Effector CD4-positive, alpha-beta T cell (primary cell): ENCODE measurements at regions not wholly inside any gene's neighbourhood (a gene's known extent, or its start where the extent isn't known, plus 50 kb on each side); places are given as distances from the start of the nearest gene placed in this dataset.
"Not testable (repeated sequence)": the region's sequence is repeated elsewhere in the genome, so short reads cannot be mapped to it uniquely, and the experiment has no call there.

ENCODE experiments used
- DNase-seq: peaks from one replicate; pipeline ENCODE4 v3.0.0-alpha.2; 2020

DNA sequence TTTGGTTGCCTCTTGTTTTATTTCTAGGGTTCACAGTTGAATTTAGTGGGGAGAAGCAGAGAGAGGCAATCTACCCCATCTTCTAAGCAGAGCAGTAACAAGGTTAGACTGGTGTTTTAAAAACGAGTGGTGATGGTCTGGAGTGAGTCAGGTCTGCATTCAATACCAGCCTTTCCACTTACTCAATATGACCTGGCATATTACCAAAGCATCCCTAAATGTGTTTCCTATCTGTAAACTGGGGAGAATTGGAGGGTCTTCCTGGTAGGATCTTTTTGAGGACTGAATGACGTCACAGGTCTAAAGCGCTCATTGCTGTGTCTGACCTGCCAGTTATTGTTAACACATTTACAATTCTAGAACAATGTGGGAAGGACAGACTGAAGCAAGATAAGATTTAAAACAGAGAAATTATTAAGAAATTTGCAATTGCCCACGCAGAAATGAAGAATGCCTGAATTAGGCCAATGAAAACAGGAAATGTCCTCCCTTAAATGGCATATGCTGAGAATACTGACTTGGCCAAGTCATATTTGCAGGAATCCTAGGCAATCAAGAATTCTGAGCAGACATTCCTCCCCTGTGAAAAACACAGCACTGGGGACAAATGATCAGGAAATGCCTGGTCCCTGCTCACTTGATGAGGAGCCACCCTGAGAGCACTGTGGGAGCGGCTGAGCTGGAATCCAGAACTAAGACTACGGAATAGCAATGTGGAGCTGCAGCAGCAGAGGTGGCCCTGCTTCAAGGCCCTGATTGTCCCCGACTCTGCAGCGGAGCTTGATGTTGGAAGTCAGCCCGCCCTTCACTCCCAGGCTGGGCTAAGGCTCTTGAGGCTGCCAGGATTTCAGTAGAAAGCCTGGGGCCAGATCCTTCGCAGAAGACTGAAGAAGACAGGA is 184.5 kb upstream of the CXCL12 start:
- no peak for DNase-seq

DNA sequence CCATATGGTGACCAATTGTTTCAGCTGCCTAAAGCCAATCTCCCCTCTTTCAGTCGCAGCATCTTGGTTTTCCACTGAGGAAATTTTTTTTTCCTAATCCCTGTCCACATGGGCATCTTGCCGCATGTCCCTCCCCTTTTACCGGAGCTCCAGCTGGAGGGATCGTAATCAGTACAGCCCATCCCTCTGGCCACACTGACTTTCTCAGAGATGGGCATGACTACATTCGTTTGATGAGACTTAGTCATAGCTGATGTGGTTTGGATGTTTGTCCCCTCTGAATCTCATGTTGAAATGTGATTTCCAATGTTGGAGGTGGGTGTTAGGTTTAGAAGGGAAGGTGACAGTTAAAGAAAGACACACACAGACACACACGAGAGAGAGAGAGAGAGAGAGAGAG is 186.8 kb upstream of the CXCL12 start:
- no peak for DNase-seq

DNA sequence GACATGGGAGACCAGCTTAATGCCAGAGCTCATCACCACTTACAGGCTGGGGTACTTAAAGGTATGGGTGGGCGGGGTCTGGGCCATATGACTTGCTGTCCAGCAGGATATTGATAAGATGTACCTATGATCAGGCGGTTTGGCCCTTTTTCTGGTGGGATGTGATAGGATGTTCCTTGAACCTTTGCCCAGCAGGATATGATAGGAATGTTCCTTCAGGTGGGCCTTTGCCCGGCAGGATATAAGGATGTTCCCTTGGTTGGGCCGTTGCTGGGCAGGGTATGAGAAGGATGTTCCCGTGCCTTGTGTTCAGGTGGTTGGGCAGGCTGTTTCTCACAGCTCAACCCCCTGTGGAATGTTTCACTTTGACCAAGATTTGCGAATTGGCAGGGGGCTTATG is 187.2 kb upstream of the CXCL12 start:
- DNase-seq = no peak

DNA sequence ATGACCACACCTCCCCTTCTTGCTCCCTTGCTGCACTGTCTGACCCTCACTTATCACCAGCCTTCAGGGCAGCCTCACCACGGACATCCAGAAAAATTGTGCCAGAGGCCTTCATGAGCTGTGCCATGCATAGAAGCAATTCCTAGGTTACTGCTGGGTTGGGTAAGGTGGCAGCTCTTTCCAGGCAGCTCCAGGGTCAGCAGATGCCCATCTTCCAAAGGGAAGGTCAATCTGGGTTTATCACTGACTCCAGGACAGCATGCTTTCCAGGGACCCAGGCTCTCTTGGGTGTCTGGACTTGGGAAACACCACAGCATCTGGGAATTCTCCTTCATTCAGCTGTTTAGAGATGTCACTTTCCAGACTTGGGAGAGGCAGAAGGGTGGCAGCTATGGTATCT is 188.9 kb upstream of the CXCL12 start:
- no peak for DNase-seq

DNA sequence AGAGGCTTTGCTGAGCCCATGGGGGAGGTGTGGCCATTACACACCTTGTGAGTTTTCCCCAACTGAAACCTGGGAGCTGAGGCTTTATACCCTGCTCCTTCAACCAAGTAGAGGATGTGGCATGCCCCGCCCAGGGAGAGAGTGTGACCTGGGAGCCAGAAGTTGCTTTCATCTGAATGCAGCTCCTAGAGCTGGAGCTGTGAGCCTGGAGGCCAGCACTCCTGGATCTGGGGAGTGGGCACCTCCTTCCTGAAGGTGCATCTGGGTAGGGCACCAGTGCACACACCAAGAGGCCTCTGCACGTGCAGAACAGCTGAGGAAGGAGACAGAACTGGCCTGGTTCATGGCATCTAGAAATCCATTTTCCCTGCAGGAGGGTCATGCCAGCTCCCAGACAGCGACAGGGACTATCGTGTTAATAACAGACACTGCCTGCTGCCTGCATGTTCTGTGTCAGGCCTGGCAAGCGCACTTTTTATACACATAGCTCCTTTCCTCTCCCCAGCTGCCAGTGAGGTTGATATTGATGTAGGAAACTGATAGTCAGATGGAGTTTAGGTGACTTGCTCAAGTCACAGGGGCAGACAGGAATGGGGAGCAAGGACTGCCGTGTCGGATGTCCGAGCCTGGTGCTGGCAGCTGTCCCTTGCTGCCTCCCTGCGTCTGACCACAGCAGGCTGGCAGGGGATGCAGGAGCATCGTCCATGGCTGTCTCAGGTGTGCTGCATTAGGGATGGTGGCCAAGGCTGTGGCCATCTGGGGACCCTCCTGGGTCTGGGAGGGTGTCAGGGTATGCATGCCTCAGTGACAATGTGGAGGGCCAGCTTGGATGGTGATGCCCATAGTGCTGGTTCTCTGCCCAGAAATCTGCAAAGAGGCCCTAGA is 189.9 kb upstream of the CXCL12 start:
- no peak for DNase-seq

GRCh38 chr10:44575601-44576380 is 190.9 kb upstream of the CXCL12 start:
- no peak for DNase-seq

DNA sequence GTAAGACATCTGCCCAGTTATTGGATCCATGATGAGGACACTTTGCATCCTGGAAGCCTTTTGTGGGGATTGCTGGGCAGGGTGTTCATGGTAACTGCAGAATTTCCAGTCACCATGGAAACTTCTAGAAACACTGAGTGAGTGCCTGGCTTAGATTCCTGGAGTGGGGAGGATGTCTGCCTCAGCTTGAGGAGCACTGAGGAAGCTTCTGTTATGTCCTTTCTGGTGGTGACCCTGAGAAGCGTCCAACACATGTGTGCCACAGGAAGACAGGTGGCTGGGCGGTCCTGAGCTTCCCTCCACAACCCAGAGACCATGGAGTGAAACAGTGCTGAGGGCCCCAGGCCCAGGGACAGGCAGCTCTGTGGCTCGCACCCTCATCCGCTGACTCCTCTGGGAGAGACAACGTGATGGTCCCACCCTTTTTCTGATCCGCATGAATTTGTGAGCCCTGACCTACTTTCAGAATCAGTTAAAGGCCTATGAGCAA is 191.8 kb upstream of the CXCL12 start:
- no peak for DNase-seq

- no peak for DNase-seq
Measured at GRCh38 chr10:44577533-44577932, 192.6 kb upstream of the CXCL12 start.

GRCh38 chr10:44578271-44578670 is 193.4 kb upstream of the CXCL12 start:
- no peak for DNase-seq

DNA sequence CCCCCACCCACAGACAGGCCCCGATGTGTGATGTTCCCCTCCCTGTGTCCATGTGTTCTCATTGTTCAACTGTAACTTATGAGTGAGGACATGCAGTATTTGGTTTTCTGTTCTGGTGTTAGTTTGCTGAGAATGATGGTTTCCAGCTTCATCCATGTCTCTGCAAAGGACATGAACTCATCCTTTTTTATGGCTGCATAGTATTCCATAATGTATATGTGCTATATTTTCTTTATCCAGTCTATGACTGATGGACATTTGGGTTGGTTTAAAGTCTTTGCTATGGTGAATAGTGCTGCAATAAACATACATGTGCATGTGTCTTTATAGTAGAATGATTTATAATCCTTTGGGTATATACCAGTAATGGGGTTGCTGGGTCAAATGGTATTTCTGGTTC is 194.1 kb upstream of the CXCL12 start:
- not testable (repeated sequence) for DNase-seq

GRCh38 chr10:44581996-44582395 is 197.1 kb upstream of the CXCL12 start:
- DNase-seq = no peak

GRCh38 chr10:44587488-44588318 is 202.8 kb upstream of the CXCL12 start:
- DNase-seq = no peak

- DNase-seq = no peak
Measured at GRCh38 chr10:44589181-44589943, 204.5 kb upstream of the CXCL12 start.

- DNase-seq = no peak
Measured at GRCh38 chr10:44589944-44590449, 205.1 kb upstream of the CXCL12 start.

DNA sequence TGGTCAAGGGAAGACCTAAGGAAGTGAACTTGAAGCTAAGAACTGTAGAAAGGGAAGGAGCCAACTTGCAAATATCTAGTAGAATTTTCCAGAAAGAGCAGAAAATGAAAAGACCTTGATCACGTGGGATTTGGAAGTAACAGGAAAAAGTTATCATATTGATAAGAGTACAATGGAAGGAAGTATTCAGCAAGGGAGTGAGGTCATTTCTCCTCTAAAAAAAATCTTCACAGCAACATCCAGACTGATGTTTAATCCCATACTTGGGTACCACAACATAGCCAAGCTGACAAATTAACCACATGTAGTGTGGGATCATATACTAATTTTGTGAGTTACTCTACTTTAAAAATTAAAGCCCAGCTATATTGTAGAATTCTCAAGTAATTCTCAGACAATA is 207.0 kb upstream of the CXCL12 start:
- no peak for DNase-seq

DNA sequence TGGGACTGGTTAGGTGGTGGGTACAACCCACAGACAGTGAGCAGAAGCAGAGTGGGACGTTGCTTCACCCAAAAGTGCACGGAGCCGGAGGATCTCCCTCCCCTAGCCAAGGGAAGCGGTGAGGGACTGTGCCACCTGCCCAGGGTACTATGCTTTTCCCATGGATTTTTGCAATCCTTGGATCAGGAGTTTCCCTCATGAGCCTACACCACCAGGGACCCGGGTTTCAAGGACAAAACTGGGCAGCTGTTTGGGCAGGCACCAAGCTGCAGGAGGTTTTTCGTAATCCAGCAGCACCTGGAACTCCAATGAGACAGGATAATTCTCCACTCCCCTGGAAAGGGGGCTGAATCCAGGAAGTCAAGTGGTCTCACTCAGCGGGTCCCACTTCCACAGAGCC is 209.1 kb upstream of the CXCL12 start:
- DNase-seq = no peak

DNA sequence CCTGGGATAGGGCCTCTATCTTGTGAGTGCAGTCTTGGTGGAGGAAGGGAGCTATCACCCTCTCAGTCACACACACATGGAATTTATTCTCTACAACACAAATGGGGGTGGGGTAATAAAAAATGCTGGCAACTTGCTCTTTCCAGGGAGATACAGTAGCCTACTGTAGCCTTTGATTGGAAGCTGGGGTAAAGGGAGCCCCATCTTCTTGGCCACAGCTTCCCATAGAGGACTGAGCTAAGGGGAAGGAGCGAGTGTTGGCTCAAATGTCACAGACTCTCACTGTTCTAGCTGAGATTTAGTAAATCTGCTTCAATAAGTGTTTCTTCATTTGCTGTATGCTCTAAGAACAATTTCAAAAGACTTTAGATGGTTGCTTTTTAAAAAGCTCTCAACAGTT is 222.2 kb upstream of the CXCL12 start:
- no peak for DNase-seq

- DNase-seq = no peak
Measured at GRCh38 chr10:44618910-44619309, 234.0 kb upstream of the CXCL12 start.

GRCh38 chr10:44619521-44619920 is 234.6 kb upstream of the CXCL12 start:
- DNase-seq = no peak

DNA sequence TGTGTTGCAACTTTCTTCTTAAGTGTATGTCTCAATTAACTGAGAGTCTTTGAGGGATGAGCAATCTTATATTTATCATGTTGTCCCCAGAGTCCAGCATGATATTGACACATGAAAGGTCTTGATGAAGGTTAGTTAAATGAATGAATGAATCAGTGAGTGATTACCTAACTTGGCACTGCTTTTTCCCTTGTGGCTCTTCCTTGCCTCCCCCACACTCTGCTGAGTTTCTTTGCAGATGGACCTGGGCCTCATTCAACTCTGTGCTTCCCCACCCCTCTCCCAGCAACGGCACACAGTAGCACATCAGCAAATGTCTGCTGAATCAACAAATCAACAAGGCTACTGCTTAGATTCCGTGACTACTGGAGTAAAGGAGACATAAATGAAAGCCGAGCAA is 235.1 kb upstream of the CXCL12 start:
- no peak for DNase-seq
